ENCODE measurements at regions not wholly inside any gene's neighbourhood (a gene's known extent, or its start where the extent isn't known, plus 50 kb on each side); places are given as distances from the start of the nearest gene placed in this dataset.

GRCh38 chr12:39033782-39034181, 128.4 kb upstream of the CPNE8 start:
- TF ChIP-seq SUZ12 (IDR thresholded peaks at IDR 0.05; ENCODE audit: extremely low read depth, insufficient read depth, insufficient read length) (no peak), YY1 (IDR thresholded peaks at IDR 0.05; ENCODE audit: insufficient read depth, insufficient read length) (no peak)
